Transverse colon (tissue), 4 donors: ENCODE measurements at regions not wholly inside any gene's neighbourhood (a gene's known extent, or its start where the extent isn't known, plus 50 kb on each side); places are given as distances from the start of the nearest gene placed in this dataset.

Experiments
- DNase-seq: peaks from one replicate; pipeline ENCODE4 v3.0.0-alpha.2; 2019
- H3K27ac ChIP-seq, 4 donors: fragments of 200-600 bp; sonication (generic); 2 replicates each; pipeline ENCODE4 v1.5.1; 2016 to 2018; ENCODE audit warnings: inconsistent platforms in 4 of 4
- H3K27me3 ChIP-seq: fragments of 200-600 bp; sonication (generic); 2 replicates; pipeline ENCODE4 v1.5.1; 2017; ENCODE audit warnings: inconsistent platforms
- H3K36me3 ChIP-seq, 4 donors: fragments of 200-600 bp; sonication (generic); 2 replicates each; pipeline ENCODE4 v1.5.1; 2017 to 2019; ENCODE audit warnings: inconsistent platforms in 4 of 4
- H3K4me1 ChIP-seq, 4 donors: fragments of 200-600 bp; sonication (generic); 2 replicates each; pipeline ENCODE4 v1.5.1; 2017 to 2020; ENCODE audit warnings: inconsistent platforms in 4 of 4
- H3K4me3 ChIP-seq, 4 donors: fragments of 200-600 bp; sonication (generic); 1 replicate in 1 of 4; 2 replicates in 3 of 4; pipeline versions ENCODE4 v1.5.1 to v1.6.1; 2017 to 2019; ENCODE audit warnings: inconsistent platforms in 4 of 4
- H3K9me3 ChIP-seq, 2 donors: fragments of 200-600 bp; sonication (generic); 2 replicates each; pipeline ENCODE4 v1.5.1; 2017 to 2019; ENCODE audit warnings: inconsistent platforms in 2 of 2
- EP300 ChIP-seq: sonication (generic); formaldehyde crosslinking; IDR thresholded peaks from one replicate; pipeline ENCODE4 v1.6.1; 2017; ENCODE audit warnings: antibody characterized with exemption, low read depth
- POLR2A ChIP-seq: fragments of 450-650 bp; IDR thresholded peaks from one replicate; pipeline ENCODE4 v1.6.1; 2016; ENCODE audit warnings: antibody characterized with exemption, mild to moderate bottlenecking, moderate library complexity
- POLR2AphosphoS5 ChIP-seq, 3 donors: sonication (generic); formaldehyde crosslinking; IDR thresholded peaks; one replicate each; pipeline ENCODE4 v1.6.1; 2016; ENCODE audit warnings: antibody characterized with exemption in 3 of 3
- WGBS, 2 donors: methylation state at CpG; one replicate each; pipeline ENCODE4 v1.1.5; 2018; ENCODE audit warnings: low coverage in 1 of 2; 5-methylcytosine and 5-hydroxymethylcytosine counted together
- in situ Hi-C, 4 donors: fragments of 200-750 bp; cut with MboI; loops; one replicate each; pipeline versions ENCODE4 v1.15.0 to v1.15.1; 2017; ENCODE audit warnings: low sequenced_read_pairs in 3 of 4, low pct_ligation_motif_present in 1 of 4, low pct_unique_long_range_greater_than_20kb in 1 of 4
- intact Hi-C: fragments of 100-400 bp; cut with DNase I; formaldehyde crosslinking; loops from one replicate; pipeline ENCODE4 v1.15.1; 2023; ENCODE audit warnings: low total_unique reads
- TF ChIP-seq, protein P1 (sequence below), 5 experiments: fragments of 200-600 bp in 3 of 5; fragments of 450-650 bp in 2 of 5; sonication (generic) in 3 of 5; IDR thresholded peaks; 1 replicate in 2 of 5; 2 replicates in 3 of 5; pipeline ENCODE4 v1.5.1; 2016 to 2017; ENCODE audit warnings: antibody characterized with exemption in 5 of 5, inconsistent platforms in 3 of 5, mild to moderate bottlenecking in 2 of 5, moderate library complexity in 1 of 5

GRCh38 chr11:101668236-101668635 lies 84.4 kb upstream of the TRPC6 start:
- WGBS, 2 donors: 40 to 71% methylated on average over 1 to 2 of the region's 2 CpGs
- in situ Hi-C loops (no loop called here), intact Hi-C loops (no loop called here)
- Histone ChIP-seq H3K36me3 (no peaks in the 10 kb centered on the region), H3K4me1 (no peaks in the 10 kb centered on the region), H3K27me3 (no peaks in the 10 kb centered on the region), H3K27ac (no peak overlapping the region), H3K9me3 (no peaks in the 10 kb centered on the region), H3K4me3 (no peak overlapping the region)
- DNase-seq: no peak
- TF ChIP-seq, protein P1, sequence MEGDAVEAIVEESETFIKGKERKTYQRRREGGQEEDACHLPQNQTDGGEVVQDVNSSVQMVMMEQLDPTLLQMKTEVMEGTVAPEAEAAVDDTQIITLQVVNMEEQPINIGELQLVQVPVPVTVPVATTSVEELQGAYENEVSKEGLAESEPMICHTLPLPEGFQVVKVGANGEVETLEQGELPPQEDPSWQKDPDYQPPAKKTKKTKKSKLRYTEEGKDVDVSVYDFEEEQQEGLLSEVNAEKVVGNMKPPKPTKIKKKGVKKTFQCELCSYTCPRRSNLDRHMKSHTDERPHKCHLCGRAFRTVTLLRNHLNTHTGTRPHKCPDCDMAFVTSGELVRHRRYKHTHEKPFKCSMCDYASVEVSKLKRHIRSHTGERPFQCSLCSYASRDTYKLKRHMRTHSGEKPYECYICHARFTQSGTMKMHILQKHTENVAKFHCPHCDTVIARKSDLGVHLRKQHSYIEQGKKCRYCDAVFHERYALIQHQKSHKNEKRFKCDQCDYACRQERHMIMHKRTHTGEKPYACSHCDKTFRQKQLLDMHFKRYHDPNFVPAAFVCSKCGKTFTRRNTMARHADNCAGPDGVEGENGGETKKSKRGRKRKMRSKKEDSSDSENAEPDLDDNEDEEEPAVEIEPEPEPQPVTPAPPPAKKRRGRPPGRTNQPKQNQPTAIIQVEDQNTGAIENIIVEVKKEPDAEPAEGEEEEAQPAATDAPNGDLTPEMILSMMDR (IDR thresholded peaks at IDR 0.05): no peak
- no peak for TF ChIP-seq POLR2AphosphoS5 (IDR thresholded peaks at IDR 0.05)
- no peak for TF ChIP-seq POLR2A
- no peak for TF ChIP-seq EP300

- DNase-seq: no peak
- in situ Hi-C loops (no loop called here), intact Hi-C loops (no loop called here)
- Histone ChIP-seq H3K9me3 (no peaks in the 10 kb centered on the region), H3K4me3 (no peak overlapping the region), H3K27me3 (no peaks in the 10 kb centered on the region), H3K27ac (no peak overlapping the region), H3K36me3 (no peaks in the 10 kb centered on the region), H3K4me1 (no peaks in the 10 kb centered on the region)
- 41 to 49% methylated on average over 3 of the region's 3 CpGs for WGBS, 2 donors
- no peak for TF ChIP-seq EP300
- no peak for TF ChIP-seq POLR2A
- TF ChIP-seq, protein P1 (IDR thresholded peaks at IDR 0.05): no peak
- TF ChIP-seq POLR2AphosphoS5 (IDR thresholded peaks at IDR 0.05): no peak
Measured at GRCh38 chr11:101666916-101667315, 83.1 kb upstream of the TRPC6 start.

GRCh38 chr11:101661559-101661958 lies 77.8 kb upstream of the TRPC6 start:
- no peaks in the 10 kb centered on the region for H3K4me1 ChIP-seq
- no peak for DNase-seq
- no peaks in the 10 kb centered on the region for H3K36me3 ChIP-seq
- H3K27ac ChIP-seq: no peak overlapping the region
- peaks cover 3 to 5% of the 10 kb centered on the region in 2 donors for H3K9me3 ChIP-seq
- WGBS, 2 donors: 92 to 100% methylated on average over 1 of the region's 1 CpG
- no peak overlapping the region for H3K4me3 ChIP-seq
- in situ Hi-C loops (no loop called here), intact Hi-C loops (no loop called here)
- no peaks in the 10 kb centered on the region for H3K27me3 ChIP-seq
- TF ChIP-seq POLR2AphosphoS5 (IDR thresholded peaks at IDR 0.05): no peak
- no peak for TF ChIP-seq EP300
- no peak for TF ChIP-seq POLR2A
- TF ChIP-seq, protein P1 (IDR thresholded peaks at IDR 0.05): no peak
